ENCODE measurements at regions not wholly inside any gene's neighbourhood (a gene's known extent, or its start where the extent isn't known, plus 50 kb on each side); places are given as distances from the start of the nearest gene placed in this dataset.

GRCh38 chr19:13606156-13606555, 99.9 kb upstream of the CACNA1A start:
- DNase-seq (ENCODE audit: low read depth in 2 of 2): no peak

GRCh38 chr19:13604902-13605586, 98.8 kb upstream of the CACNA1A start:
- no peak for DNase-seq (ENCODE audit: low read depth in 2 of 2)

- no peak for DNase-seq (ENCODE audit: low read depth in 2 of 2)
Observed at GRCh38 chr19:13600802-13601201, 94.5 kb upstream of the CACNA1A start.

GRCh38 chr19:13600091-13600490, 93.8 kb upstream of the CACNA1A start:
- no peak for DNase-seq (ENCODE audit: low read depth in 2 of 2)

GRCh38 chr19:13599681-13600080, 93.4 kb upstream of the CACNA1A start:
- no peak for DNase-seq (ENCODE audit: low read depth in 2 of 2)

GRCh38 chr19:13598098-13598497, 91.8 kb upstream of the CACNA1A start:
- DNase-seq (ENCODE audit: low read depth in 2 of 2): no peak

GRCh38 chr19:13597640-13598039, 91.4 kb upstream of the CACNA1A start:
- peak; percentile 5 to 38 for DNase-seq (ENCODE audit: low read depth in 2 of 2)

- peak; percentile 67 to 77 for DNase-seq (ENCODE audit: low read depth in 2 of 2)
Observed at GRCh38 chr19:13588957-13589833, 82.9 kb upstream of the CACNA1A start.

GRCh38 chr19:13585512-13585911, 79.2 kb upstream of the CACNA1A start:
- DNase-seq (ENCODE audit: low read depth in 2 of 2): no peak

- DNase-seq (ENCODE audit: low read depth in 2 of 2): no peak
Observed at GRCh38 chr19:13583753-13584152, 77.5 kb upstream of the CACNA1A start.

GRCh38 chr19:13583114-13583513, 76.8 kb upstream of the CACNA1A start:
- no peak for DNase-seq (ENCODE audit: low read depth in 2 of 2)

- no peak for DNase-seq (ENCODE audit: low read depth in 2 of 2)
Observed at GRCh38 chr19:13581576-13581975, 75.3 kb upstream of the CACNA1A start.

GRCh38 chr19:13579388-13580060, 73.2 kb upstream of the CACNA1A start:
- no peak for DNase-seq (ENCODE audit: low read depth in 2 of 2)

- DNase-seq (ENCODE audit: low read depth in 2 of 2): no peak
Observed at GRCh38 chr19:13576726-13577125, 70.4 kb upstream of the CACNA1A start.

GRCh38 chr19:13574933-13575332, 68.7 kb upstream of the CACNA1A start:
- DNase-seq (ENCODE audit: low read depth in 2 of 2): no peak

- no peak for DNase-seq (ENCODE audit: low read depth in 2 of 2)
Observed at GRCh38 chr19:13573056-13573667, 66.9 kb upstream of the CACNA1A start.

GRCh38 chr19:13561461-13561860, 55.2 kb upstream of the CACNA1A start:
- DNase-seq (ENCODE audit: low read depth in 2 of 2): no peak

GRCh38 chr19:13557756-13558398, 51.6 kb upstream of the CACNA1A start:
- DNase-seq (ENCODE audit: low read depth in 2 of 2): no peak

GRCh38 chr19:13556552-13556951, 50.3 kb upstream of the CACNA1A start:
- no peak for DNase-seq (ENCODE audit: low read depth in 2 of 2)

Data from stimulated activated CD4-positive, alpha-beta T cell treated with anti-CD3 and anti-CD28 coated beads, Interleukin-12 subunit alpha, Interleukin-12 subunit beta, amount 100 ng/mL, for 24 hours (primary cell).